ENCODE measurements at regions not wholly inside any gene's neighbourhood (a gene's known extent, or its start where the extent isn't known, plus 50 kb on each side); places are given as distances from the start of the nearest gene placed in this dataset.

DNA sequence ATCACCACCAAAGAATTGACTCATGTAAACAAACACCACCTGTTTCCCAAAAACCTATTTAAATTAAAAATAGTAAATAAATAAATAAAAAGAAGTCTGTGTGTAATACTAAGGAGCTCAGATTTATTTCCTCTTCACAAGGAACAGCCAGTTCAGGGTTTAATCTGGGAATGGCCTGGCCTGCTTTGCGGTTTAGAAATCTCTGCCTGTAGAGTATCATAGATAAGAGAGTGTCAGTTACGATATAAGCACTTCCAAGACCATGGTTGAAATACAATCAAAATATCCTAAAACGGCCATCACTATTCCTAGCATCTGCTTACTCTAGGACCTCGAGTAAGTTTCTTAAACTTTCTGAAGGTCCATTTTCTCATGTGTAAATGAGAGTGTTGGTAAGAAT lies 274.4 kb downstream of the PLPP3 start:
- DNase-seq = no peak

DNA sequence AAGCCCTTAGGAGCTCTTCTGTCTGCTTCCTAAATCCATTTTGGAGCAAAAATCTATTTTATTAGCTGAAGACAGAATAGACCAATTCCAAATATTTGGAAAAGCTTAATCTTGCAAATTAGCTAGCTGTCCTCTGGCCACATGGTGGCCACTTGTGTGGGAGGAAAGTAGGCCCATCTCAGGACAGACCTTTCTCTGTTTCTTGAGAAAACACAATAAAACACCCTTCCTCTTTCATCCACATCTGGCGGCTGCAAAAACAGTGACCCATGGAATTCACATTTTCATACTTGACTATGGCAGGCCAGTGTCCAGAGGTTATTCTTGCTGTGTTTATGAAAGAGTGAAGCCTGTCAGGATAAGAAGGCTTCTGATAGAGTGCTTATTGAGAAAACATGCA lies 275.6 kb downstream of the PLPP3 start:
- DNase-seq = no peak

DNA sequence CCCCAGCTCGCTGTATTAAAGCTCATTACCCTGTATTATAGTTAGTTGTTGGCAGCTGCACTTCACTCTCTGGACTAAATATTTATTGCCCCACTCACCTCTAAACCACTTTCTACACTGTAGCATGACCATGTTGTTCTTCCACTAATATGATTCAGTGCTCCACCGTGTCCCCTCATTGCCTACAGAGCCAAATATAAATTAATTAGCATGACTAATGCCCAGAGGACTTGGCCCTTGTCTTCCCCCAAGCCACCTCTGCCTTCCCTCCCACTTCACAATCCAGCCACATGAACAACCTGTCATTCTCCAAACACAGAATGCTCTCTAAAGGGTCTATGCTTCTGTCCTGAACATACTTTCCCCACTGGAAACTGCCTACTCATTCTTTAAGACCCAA lies 276.5 kb downstream of the PLPP3 start:
- no peak for DNase-seq

DNA sequence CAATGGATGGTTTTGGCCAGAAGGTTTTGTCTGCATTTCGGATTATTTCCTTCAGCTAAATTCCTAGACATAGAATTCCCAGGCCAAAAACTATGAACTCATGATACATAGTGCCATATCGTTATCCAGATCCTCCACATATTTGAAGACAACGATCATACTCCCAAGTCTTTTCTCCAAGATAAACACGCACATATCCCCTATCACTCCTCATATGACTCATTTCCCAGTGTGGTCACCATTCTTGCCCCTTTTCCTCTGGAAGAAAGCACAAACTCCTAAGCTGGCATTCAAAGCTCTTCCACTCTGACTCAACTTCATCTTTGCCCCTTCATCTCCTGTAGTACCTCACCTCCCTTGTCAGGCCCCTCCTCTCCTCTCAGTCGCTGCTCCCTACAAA lies 277.6 kb downstream of the PLPP3 start:
- DNase-seq = no peak

DNA sequence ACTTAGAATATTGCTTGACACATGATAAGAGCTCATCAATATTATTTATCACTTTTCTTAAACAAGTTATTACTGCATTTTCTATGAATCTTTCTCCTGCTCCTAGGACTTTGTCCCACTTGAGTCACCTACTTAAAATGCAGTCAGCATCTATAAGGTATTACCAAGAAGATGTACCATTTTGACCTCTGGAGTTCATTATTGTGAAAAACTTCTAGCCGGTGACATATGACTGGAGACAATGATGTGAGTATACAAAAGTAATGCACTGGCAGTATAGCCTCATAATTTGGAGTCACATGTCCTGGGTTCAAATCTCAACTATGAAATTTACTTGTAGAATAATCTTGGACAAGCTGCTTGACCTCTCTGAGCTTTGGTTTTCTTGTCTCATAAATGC lies 278.5 kb downstream of the PLPP3 start:
- DNase-seq = no peak

DNA sequence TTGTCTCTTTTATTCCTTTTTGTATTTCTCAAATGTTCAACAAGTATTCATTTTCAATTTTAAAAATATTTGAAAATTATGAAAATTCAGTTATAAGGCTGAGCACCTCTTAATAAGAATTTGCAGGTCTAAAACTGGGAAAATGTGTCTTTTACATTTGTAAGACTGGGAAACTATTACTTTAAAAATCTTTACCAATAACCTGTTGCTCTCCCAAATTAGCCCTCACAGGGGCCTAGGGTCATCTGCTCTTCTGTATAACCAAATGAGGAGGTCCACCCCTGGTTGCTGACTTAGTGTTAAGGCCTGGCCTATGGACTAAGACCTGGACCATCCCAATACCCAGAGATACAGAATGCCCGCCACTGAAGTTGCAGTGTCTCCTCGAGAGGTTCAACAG lies 280.5 kb downstream of the PLPP3 start:
- no peak for DNase-seq

DNA sequence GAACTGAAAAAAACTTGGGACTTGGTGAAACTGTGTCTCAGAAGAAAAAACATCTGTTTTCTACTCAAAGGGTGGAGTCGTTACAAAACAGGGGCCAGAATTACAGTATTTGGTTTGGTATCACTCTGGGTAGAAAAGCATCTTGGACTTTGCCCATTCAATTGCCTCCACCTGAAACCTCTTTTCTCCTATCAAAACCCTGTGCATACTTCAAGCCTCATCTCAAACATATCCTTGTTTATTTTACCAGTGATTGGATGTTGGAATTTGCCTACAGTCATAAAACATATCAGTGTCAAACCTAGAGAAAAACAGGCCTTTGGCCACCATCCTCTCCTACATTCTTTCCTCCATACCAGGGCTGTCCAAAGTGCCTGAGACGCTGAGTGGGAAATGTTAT lies 281.5 kb downstream of the PLPP3 start:
- DNase-seq = no peak

DNA sequence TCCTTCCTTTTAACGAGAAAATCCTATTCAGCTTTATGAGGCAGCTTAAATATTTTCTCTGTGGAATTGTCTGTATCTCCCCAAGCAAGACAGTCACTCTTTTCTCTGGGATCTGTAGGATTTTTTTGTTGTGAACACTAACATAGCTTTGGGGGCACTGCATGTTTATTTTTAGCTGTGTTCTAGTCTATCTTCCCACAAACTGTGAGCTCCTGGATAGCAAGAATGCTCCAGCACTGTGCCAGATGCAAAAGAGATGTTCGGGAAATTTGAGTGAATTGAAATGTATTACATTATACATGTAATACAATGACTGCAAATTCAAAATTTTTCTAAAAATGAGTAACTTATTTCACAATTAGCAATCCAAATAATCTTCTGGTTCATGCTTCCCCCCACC lies 282.2 kb downstream of the PLPP3 start:
- no peak for DNase-seq

DNA sequence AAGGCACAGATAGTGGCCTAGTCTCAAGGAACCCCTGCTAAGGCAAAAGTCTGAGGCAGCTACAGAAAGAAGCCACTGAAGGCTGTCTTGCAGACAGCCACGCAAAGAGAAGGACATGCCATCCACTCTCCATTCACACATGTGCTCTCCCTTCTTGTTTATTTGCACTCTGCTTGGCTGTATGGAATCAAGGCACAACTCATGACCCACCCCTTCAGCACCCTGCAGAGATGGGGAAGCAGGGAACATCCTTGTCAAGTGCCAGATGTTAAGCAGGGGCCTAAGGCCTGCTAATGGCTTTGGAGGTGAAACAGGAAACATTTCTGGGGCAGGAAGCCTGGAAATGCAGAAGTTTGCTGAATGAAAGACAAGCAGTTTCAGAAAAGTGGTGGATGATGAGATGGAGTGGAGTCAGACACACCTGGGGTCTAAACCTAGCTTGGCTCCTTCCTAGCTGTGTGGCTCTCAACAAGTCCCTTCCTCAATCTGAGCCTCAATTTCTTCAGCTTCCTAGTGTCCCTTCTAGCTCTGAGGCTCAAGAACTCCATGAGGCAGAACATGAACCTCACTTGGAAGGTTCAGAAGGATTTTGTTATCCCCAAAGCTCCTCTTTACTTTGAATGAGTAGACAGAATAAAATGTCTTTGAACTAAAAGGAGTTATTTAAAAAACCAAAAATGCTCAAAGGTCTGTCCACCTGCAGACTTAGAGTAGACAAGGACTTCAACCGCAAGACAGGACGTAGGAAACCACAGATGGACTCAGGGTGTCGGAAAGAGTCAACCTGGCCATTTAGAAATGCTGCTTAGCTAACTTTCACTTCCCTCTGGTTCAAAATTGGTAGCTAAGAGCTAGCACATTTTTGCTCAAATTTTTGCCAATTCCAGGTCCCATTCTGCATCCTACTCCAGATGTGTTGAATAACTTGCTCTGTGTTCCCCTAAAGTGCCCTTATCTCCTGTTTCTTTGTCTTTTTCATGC lies 283.1 kb downstream of the PLPP3 start:
- no peak for DNase-seq

DNA sequence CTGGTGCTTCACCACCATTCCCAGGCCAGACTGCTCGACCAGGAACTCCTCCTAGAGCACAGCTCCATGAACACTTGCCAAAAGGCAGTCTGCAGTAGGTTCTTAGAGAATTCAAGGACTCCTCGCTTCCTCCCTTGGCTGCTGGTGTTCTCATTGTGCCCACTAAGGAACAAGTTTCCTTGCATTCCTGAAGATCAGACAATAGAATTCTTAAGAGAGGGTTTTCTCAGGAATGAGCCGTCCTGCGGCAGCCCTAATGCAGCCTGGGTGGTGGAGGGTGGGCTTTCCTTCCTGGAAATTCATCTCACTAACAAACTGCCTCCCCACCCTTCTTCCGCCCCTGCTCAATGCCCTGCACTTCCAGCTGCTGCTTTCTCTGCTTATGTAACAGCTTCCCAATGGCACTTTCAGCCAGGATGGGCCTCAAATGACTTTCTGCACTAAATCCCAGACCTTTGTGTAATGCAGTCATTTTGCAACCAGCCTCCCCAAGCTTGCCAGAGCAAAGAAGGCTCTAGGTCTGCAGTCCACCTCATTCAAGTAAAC lies 287.9 kb downstream of the PLPP3 start:
- no peak for DNase-seq

DNA sequence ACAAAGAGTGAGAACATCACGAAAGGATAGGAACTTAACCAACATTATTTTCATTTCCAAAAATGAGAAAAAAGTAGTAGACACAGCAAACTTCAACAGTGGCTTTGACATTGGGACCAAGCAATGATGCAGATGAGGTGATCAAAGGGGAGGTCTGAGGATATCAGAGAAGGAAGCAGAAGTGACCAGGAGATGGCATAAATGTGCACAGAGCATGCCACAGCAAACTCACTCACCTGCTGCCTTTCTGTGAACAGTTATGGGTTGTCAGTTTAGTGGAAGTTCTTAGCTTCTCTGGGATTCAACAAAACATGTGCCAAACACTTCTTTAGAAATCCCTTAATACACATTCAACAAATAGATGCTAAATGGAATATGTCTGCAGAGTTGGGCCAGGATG lies 290.1 kb downstream of the PLPP3 start:
- DNase-seq = no peak

DNA sequence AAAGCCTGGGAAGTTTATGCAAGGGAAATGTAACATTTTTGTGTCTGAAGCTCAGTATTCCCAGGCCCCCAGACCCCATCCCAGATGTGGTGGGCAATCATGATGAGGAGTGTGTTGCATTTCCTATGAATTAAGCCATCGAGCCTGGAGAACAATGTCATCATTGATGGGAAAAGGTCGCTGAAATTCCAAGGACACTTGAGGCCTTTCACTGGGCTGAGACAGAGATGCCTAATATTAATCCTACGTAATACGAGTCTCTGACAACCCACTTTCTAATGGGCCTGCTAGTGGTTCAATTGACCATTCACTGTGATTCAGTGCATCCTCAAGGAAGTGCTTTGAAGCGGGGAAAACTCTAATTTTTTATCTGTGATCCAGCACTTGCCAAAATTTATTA lies 291.6 kb downstream of the PLPP3 start:
- no peak for DNase-seq

DNA sequence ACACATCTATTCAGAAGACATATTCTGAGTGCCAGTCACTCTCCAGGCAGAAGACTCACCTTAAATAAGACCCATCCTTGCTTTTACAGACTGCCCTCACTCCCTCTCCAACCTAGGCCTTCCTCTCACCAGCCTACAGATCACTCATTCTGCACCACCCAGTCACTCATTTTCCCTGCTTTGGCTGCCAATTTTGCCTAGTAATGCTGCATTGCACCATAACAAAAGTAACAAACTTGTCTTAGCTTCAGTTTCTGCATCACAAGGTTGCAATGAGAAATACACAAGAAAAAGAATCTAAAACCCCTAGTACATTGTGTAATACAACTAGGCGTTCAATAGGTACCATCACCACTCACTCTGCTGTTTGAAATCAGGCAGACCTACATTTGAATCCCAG lies 292.4 kb downstream of the PLPP3 start:
- DNase-seq = no peak

DNA sequence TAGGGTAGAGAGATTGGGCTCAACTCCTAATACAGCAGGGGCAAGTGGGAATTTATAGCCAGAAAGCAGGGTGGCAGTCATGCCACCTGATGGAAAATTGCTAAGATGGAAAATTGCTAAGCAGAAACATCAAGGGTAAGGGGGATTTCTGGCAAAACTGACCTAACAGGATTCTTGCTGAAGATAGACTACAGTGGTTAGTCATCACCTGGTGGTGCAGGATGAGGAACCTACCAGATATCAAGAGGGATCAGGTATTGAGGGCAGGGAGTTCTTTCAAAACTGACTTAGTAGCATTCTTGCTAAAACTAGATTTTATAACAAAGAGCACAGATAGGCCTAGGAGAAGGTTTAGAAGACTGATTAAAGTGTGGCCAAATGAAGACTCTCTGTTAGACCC lies 292.9 kb downstream of the PLPP3 start:
- no peak for DNase-seq

DNA sequence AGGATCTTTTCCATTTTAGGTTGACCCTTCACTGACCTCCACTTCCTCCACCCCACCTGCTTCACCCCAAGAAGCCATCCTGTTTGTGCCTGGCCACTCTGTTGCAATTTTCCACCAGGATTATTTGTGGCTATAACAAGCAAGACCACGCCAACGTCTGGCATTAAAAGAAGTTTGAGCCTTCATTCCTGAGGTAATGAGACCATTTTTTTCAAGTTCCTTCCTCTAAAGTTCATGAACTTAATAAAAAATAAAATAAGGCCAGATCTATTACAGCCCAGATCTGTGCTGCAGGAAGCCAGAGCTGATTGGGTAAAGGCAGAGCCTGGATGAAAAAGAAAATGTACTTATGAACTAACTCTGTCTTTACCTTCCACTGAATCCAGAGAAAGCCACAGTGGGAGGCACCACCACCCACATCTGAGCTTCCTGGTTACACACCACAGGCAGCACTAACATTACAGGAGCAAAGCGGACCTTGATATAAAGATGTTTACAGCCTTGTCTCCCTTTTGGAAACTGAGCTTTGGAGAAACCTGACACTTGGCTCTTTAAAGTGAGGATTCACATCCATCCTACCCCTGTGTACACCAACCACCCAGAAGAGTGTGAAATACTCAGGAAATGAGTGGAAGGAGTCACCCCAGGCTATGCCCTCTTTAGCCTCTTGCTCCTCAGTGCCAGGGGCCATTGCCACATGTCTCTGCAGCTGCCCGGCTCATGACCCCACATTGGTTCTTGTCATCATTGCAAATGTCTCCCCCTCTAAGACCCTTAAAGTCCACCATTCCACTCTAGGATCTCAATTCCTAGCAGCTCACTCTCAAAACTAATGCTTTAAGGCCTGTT lies 293.6 kb downstream of the PLPP3 start:
- DNase-seq = no peak

DNA sequence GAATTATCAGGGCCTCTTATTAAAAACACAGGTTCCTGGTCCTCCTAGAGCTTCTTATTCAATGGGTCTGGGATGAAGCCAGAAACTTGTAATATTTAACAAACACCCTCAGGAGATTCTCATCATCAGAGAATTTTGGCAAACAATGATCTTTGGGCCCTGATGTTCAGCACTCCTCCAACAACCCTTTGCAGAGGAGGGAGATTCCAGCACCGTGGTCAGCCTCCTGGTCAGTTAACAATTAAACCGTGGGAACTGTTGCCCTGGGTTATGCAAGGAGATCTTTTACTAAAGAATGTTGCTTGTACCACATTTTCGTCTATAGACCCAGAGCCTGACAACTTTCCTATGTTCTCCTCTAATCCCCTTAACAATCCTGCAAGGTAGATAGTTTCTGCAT lies 294.4 kb downstream of the PLPP3 start:
- DNase-seq = no peak

DNA sequence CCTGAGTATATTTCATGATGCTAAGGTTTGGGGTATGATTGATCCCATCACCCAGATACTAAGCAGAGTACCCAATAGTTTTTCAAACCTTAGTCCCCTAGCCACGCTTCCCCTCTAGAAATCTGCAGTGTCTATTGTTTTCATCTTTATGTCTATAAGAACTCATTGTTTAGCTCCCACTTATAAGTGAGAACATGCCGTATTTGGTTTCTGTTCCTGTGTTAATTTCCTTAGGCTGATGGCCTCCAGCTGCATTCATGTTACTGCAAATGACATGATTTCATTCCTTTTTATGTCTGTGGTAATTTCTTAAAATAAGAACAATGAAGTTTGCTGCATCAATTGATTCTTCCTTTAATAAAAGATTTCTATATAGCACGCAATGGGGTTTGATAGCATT lies 301.3 kb downstream of the PLPP3 start:
- DNase-seq = no peak

DNA sequence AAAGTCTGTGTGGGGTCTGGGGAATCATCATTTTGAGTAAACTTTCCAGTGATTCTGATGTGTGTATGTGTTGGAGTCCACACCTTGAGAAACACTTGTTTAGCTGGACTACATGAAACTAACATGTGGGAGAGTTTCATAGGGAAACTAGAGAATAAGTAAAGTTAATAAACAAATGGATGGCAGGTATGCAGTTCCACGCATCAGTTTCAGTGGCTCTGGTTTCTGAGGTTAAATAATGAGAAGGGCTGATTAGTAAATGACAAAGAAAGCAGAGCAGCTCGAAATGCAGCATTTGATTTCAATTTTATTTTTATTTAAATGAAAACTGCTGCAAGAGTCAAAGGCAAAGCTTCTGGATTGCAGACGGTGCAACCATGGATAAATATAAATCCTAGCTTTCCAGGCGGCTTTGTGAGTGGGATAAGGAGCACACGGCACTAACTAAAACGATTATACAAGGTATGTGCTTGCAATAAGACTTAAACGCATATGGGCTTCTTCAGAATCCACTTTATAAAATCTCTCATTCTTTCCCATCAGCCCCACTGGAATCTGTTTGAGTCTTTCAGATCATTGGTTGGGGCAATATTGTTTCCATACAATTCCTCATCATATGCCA lies 310.7 kb downstream of the PLPP3 start:
- DNase-seq = no peak

DNA sequence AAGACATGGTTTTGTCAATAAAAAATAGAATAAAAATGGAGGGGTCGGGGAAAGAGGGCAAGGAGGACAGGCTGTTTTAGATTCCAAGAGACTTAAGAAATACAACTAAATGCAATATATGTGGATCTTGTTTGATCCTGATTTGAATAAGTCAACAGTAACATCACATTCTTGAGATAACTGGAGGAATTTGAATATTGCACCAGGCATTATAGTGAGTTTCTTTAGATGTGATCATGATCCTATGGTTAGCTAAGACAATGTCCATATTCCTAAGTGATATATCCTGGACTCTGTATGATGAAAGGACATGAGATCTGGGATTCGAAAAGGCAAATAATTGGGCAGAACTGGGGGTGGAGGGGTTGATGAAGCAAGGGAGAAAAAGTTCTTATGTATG lies 311.8 kb downstream of the PLPP3 start:
- DNase-seq = no peak

DNA sequence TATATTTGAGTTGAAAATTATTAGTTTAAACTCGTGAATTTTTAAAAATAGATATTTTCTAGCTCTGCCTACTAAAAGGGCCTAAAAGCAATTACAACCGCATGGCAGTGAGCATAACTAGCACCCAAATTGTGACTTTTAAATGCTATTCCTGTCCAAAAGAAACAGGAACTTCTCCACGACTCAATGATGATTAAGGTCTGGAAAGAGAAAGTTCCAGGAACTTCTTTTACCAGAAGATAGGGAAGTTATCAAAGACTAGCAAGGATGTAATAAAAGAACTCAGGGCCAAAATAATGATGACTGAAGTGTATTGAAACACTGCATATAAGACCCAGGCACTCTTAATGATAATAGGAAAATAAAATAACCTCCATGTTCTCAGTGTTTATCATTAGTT lies 313.0 kb downstream of the PLPP3 start:
- DNase-seq = no peak

DNA sequence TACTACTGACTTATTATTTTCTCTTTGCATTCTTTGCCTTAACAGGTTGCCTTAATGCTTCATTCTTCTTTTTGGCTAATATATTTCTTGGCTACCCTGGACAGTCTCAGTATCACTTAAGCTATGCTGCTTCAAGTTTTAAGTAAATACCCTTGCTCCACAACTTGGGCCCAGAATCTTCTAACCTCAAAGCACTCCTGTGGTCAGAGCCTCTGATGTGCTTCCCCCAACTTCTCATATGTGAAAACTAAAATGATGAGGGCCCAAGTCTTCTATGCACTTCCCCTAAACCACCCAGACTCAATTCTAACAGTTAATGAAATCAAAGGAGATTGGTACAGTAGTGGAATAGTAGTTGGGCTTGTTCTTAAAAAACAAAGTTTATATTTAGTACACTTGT lies 314.1 kb downstream of the PLPP3 start:
- no peak for DNase-seq

DNA sequence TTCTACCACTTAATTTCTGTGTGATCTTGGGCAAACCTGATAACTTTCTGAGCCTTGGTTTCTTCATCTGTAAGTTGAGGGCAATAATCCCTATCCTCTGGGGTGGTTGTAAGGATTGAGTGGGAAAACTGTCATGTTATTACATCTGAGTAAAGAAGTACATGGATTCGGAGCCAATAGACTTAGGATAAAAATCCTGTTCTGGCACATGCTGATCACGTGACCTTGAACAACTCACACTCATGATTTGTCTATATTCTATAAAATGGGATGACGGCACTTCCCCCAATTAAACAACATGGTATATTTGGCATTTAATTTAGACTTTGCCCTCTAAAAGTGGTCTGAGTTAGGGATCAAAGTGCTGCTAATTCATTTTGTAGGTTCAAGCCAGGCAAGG lies 315.5 kb downstream of the PLPP3 start:
- DNase-seq = no peak

DNA sequence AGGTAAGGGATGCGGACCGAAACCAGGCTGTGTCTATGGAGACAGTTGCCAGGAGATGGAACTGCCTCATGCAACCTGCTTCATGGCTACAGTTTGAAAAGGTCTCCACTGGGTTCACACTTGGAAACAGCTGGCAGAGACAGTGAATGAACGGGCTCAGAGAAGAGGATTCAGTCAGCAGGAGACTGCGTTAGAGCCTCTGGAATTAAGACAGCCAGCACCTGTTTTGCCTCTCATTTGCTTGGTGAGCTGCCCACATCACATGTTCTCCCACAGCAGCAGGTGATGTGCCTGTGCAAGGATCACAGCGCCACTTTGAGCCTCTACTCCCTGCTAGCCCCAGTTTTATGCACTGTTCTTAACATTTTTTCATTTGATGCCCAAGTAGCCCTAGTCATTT lies 321.0 kb downstream of the PLPP3 start:
- no peak for DNase-seq

Measured in activated naive CD4-positive, alpha-beta T cell treated with anti-CD3 and anti-CD28 coated beads, Interleukin-2, amount 50 U/mL, for 16 hours (primary cell).